ENCODE measurements at regions not wholly inside any gene's neighbourhood (a gene's known extent, or its start where the extent isn't known, plus 50 kb on each side); places are given as distances from the start of the nearest gene placed in this dataset.

DNA sequence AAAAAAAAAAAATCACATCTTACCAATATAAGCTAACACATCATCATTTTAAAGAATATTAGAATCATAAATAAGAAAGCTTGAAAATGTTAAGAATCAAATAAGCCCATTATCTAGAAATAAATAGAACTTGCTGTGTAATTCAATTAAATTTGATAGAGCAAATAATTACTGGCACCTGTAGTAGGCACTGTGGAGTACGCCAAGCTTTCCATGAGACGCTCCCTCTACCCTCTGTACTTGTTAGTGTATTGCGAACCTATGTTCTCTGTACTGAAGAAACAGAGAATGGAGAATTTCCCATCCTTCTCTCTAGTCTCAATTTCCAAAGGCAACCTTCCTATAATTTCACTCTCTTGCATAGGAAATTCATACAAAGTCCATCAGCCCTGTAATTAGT is 61.7 kb upstream of the HAND2 start:
- H4K20me1 ChIP-seq (ENCODE audit: control insufficient read depth, insufficient read depth, insufficient read length), result no peaks in the 10 kb centered on the region
- no peaks in the 10 kb centered on the region for H3K79me2 ChIP-seq (ENCODE audit: insufficient read depth, low read length)
- no peak overlapping the region for H2AFZ ChIP-seq (ENCODE audit: low read length)
- H3K18ac ChIP-seq (ENCODE audit: insufficient read length, low read depth, low read length), result no peak overlapping the region
- WGBS (ENCODE audit: extremely low coverage, insufficient read length, low lambda C conversion rate), result no CpG with 5 or more reads among the region's 3 CpGs
- Mint-ChIP-seq H3K27ac (no peak overlapping the region), H3K36me3 (ENCODE audit: insufficient read depth in 1 of 3, low read depth in 3 of 3) (no peaks in the 10 kb centered on the region), H3K9me3 (no peaks in the 10 kb centered on the region), H3K4me3 (no peak overlapping the region), H3K4me1 (no peaks in the 10 kb centered on the region), H3K27me3 (ENCODE audit: low read depth) (peaks cover 3% of the 10 kb centered on the region)
- no peak overlapping the region for H4K5ac ChIP-seq (ENCODE audit: insufficient read length, low read depth, low read length)
- no peak overlapping the region for H2BK12ac ChIP-seq (ENCODE audit: insufficient read length, low read depth, low read length)
- DNase-seq, result no peak
- no peak overlapping the region for H2BK5ac ChIP-seq (ENCODE audit: insufficient read length, low read length)
- H3K4me1 ChIP-seq (ENCODE audit: insufficient read depth, low read length), result no peaks in the 10 kb centered on the region
- H2BK20ac ChIP-seq (ENCODE audit: low read depth, low read length, poor library complexity, severe bottlenecking), result no peak overlapping the region
- no peak overlapping the region for H3K27ac ChIP-seq (ENCODE audit: insufficient read length, low read depth, low read length)
- no peak overlapping the region for H3K56ac ChIP-seq (ENCODE audit: insufficient read length, low read depth, low read length)
- no peak overlapping the region for H2BK15ac ChIP-seq (ENCODE audit: low read depth, low read length)
- no peak overlapping the region for H2BK120ac ChIP-seq (ENCODE audit: low read depth, low read length, poor library complexity, severe bottlenecking)
- H3K4me2 ChIP-seq (ENCODE audit: insufficient read depth, insufficient read length, low read length), result no peak overlapping the region
- H3K4ac ChIP-seq (ENCODE audit: low read depth, low read length), result no peak overlapping the region
- H3T11ph ChIP-seq (ENCODE audit: low read length), result no peak overlapping the region
- H3K79me1 ChIP-seq (ENCODE audit: insufficient read depth, low read depth, low read length, poor library complexity, severe bottlenecking), result no peaks in the 10 kb centered on the region
- H3K27me3 ChIP-seq (ENCODE audit: insufficient read depth, low read length), result no peaks in the 10 kb centered on the region
- H3K14ac ChIP-seq (ENCODE audit: insufficient read depth, low read length), result no peak overlapping the region
- no peak overlapping the region for H3K23ac ChIP-seq (ENCODE audit: insufficient read length, low read depth, low read length)
- peak; percentile 65 for TF ChIP-seq CTCF (conservative IDR thresholded peaks at IDR 0.05)
- no peak overlapping the region for H3K9ac ChIP-seq (ENCODE audit: extremely low read depth, insufficient read length, low read length)
- no peak overlapping the region for H4K91ac ChIP-seq (ENCODE audit: insufficient read length, low read depth, low read length)
- no peak overlapping the region for H4K8ac ChIP-seq (replicated peaks; ENCODE audit: insufficient read length, low read depth, low read length)
- H2AK5ac ChIP-seq (ENCODE audit: insufficient read length, low read length), result no peak overlapping the region
- no peaks in the 10 kb centered on the region for H3K23me2 ChIP-seq (ENCODE audit: insufficient read length, low read depth, low read length, poor library complexity, severe bottlenecking)
- H3K9me3 ChIP-seq (ENCODE audit: control insufficient read depth, low read depth, low read length), result no peaks in the 10 kb centered on the region
